Gastrocnemius medialis (tissue), 4 donors: ENCODE measurements at regions not wholly inside any gene's neighbourhood (a gene's known extent, or its start where the extent isn't known, plus 50 kb on each side); places are given as distances from the start of the nearest gene placed in this dataset.

Experiments
- POLR2A ChIP-seq, 2 donors: fragments of 450-650 bp; IDR thresholded peaks; one replicate each; pipeline ENCODE4 v1.6.1; 2017; ENCODE audit warnings: antibody characterized with exemption in 2 of 2, mild to moderate bottlenecking in 2 of 2, moderate library complexity in 2 of 2
- TF ChIP-seq, protein P1 (sequence below), 5 experiments: fragments of 450-650 bp in 3 of 5; fragments of 200-600 bp in 2 of 5; sonication (generic) in 2 of 5; IDR thresholded peaks in 4 of 5; conservative IDR thresholded peaks in 1 of 5; 1 replicate in 4 of 5; 2 replicates in 1 of 5; pipeline ENCODE4 v1.5.1; 2016 to 2019; ENCODE audit warnings: antibody characterized with exemption in 5 of 5, mild to moderate bottlenecking in 3 of 5, moderate library complexity in 3 of 5

DNA sequence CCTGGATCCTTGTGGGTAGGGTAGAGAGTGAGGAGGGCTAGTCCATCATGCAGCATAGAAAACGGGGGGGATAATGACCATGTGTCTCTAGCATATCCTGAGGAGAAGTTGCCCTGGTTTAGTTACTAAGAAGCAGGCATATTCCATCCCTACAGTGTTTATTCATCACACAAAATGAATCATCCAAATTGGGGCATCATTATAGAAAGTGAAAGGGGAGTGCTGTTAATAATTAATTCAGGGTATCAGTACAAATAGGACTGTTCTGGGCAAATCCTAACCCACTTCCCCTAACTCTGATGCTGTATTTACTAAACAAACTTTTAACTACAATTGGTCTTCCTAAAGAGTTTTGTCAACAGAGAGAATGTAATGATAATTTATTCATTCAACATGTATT is 281.1 kb upstream of the ARX start:
- TF ChIP-seq, protein P1, sequence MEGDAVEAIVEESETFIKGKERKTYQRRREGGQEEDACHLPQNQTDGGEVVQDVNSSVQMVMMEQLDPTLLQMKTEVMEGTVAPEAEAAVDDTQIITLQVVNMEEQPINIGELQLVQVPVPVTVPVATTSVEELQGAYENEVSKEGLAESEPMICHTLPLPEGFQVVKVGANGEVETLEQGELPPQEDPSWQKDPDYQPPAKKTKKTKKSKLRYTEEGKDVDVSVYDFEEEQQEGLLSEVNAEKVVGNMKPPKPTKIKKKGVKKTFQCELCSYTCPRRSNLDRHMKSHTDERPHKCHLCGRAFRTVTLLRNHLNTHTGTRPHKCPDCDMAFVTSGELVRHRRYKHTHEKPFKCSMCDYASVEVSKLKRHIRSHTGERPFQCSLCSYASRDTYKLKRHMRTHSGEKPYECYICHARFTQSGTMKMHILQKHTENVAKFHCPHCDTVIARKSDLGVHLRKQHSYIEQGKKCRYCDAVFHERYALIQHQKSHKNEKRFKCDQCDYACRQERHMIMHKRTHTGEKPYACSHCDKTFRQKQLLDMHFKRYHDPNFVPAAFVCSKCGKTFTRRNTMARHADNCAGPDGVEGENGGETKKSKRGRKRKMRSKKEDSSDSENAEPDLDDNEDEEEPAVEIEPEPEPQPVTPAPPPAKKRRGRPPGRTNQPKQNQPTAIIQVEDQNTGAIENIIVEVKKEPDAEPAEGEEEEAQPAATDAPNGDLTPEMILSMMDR (IDR thresholded peaks at IDR 0.05 in 4 of 5, conservative IDR thresholded peaks at IDR 0.05 in 1 of 5) = no peak
- TF ChIP-seq POLR2A (IDR thresholded peaks at IDR 0.05) = no peak
